Duodenal mucosa (tissue), 2 donors: ENCODE measurements at regions not wholly inside any gene's neighbourhood (a gene's known extent, or its start where the extent isn't known, plus 50 kb on each side); places are given as distances from the start of the nearest gene placed in this dataset.

Experiments
- H3K27ac ChIP-seq: one replicate; pipeline ENCODE4 v1.7.0; 2013; ENCODE audit warnings: low read depth, low read length
- H3K27me3 ChIP-seq, 2 donors: one replicate each; pipeline ENCODE4 v1.7.0; 2013; ENCODE audit warnings: low read length in 2 of 2, control low read depth in 1 of 2; ENCODE audit not compliant: insufficient read depth in 2 of 2, control insufficient read depth in 1 of 2
- H3K36me3 ChIP-seq, 2 donors: one replicate each; pipeline ENCODE4 v1.7.0; 2013; ENCODE audit warnings: low read length in 2 of 2, control low read depth in 1 of 2; ENCODE audit not compliant: insufficient read depth in 2 of 2, control insufficient read depth in 1 of 2
- H3K4me1 ChIP-seq, 2 donors: one replicate each; pipeline ENCODE4 v1.7.0; 2013; ENCODE audit warnings: low read length in 2 of 2, control low read depth in 1 of 2; ENCODE audit not compliant: insufficient read depth in 2 of 2, control insufficient read depth in 1 of 2
- H3K4me3 ChIP-seq, 2 donors: one replicate each; pipeline ENCODE4 v1.7.0; 2013; ENCODE audit warnings: low read length in 2 of 2, low read depth in 1 of 2
- H3K9ac ChIP-seq, 2 donors: one replicate each; pipeline ENCODE4 v1.7.0; 2013; ENCODE audit warnings: low read length in 2 of 2, low read depth in 1 of 2
- H3K9me3 ChIP-seq, 2 donors: one replicate each; pipeline ENCODE4 v1.7.0; 2013; ENCODE audit warnings: low read length in 2 of 2, control low read depth in 1 of 2; ENCODE audit not compliant: control insufficient read depth in 1 of 2

DNA sequence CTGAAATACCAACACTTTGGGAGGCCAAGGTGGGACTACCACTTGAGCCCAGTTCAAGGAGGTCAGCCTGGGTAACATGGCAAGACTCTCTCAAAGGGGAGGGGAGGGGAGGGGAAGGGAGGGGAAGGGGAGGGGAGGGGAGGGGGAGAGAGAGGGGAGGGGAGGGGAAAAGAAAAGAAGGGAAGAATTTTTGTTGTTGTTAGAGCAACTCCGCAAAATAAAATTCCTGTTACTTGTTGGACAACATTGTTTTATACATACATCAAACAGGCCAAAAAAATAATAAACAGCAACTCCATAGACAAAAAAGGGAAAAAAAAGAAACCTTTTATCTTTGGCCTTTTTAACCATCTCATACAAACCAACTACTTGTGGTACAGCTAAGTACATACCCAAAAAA is 57.3 kb upstream of the TRIM24 start:
- H3K27ac ChIP-seq: no peak overlapping the region
- no peaks in the 10 kb centered on the region for H3K4me1 ChIP-seq
- no peaks in the 10 kb centered on the region for H3K27me3 ChIP-seq
- H3K9ac ChIP-seq: no peak overlapping the region
- H3K36me3 ChIP-seq: no peaks in the 10 kb centered on the region
- H3K4me3 ChIP-seq: no peak overlapping the region
- H3K9me3 ChIP-seq: peaks cover 0 to 3% of the 10 kb centered on the region in 2 donors

GRCh38 chr7:138405496-138405895 is 54.6 kb upstream of the TRIM24 start:
- H3K4me1 ChIP-seq: no peaks in the 10 kb centered on the region
- no peaks in the 10 kb centered on the region for H3K27me3 ChIP-seq
- no peaks in the 10 kb centered on the region for H3K36me3 ChIP-seq
- H3K9ac ChIP-seq: no peak overlapping the region
- no peak overlapping the region for H3K27ac ChIP-seq
- H3K9me3 ChIP-seq: peaks cover 0 to 3% of the 10 kb centered on the region in 2 donors
- no peak overlapping the region for H3K4me3 ChIP-seq

DNA sequence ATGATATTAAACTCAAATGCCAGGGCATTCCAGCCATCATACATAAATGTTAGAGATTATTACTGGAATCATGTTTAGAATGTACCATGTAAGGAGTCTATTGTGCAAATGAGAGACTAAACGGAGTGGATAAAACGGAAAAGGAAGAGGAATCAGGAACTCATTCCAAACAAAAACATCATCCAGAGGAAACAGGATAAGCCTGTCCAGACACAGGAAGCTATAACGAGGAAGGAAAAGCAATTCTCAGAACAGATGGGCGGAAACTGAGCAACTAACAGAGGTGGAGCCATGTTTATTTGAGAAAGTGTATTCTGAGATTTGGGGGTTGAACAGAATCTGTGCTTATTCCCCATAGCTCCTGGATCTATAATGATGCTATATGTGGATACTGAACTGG is 52.3 kb upstream of the TRIM24 start:
- Histone ChIP-seq H3K9me3 (peaks cover 0 to 3% of the 10 kb centered on the region in 2 donors), H3K36me3 (no peaks in the 10 kb centered on the region), H3K4me1 (no peaks in the 10 kb centered on the region), H3K4me3 (no peak overlapping the region), H3K27me3 (no peaks in the 10 kb centered on the region), H3K27ac (no peak overlapping the region), H3K9ac (no peak overlapping the region)
